Endothelial cell of umbilical vein (primary cell): ENCODE measurements at regions not wholly inside any gene's neighbourhood (a gene's known extent, or its start where the extent isn't known, plus 50 kb on each side); places are given as distances from the start of the nearest gene placed in this dataset.

Experiments
- FOS ChIP-seq: IDR thresholded peaks from 2 replicates; pipeline ENCODE4 v1.6.1; 2011; ENCODE audit warnings: mild to moderate bottlenecking, low read length, moderate library complexity, borderline replicate concordance; ENCODE audit not compliant: insufficient read depth
- JUN ChIP-seq: IDR thresholded peaks from 2 replicates; pipeline ENCODE4 v1.6.1; 2011; ENCODE audit warnings: borderline replicate concordance, low read depth; ENCODE audit not compliant: insufficient read length, insufficient read depth
- MAX ChIP-seq: IDR thresholded peaks from 2 replicates; pipeline ENCODE4 v1.6.1; 2011; ENCODE audit not compliant: insufficient read depth, insufficient read length
- MYC ChIP-seq: IDR thresholded peaks from one replicate; pipeline ENCODE4 v1.6.1; 2011; ENCODE audit warnings: mild to moderate bottlenecking, low read depth, low read length
- POLR2A ChIP-seq: IDR thresholded peaks from 2 replicates; pipeline ENCODE4 v1.6.1; 2012; ENCODE audit warnings: low read depth, mild to moderate bottlenecking, control low read depth, low read length
- POLR2AphosphoS5 ChIP-seq: IDR thresholded peaks from 2 replicates; pipeline ENCODE4 v1.6.1; 2012; ENCODE audit warnings: low read depth, mild to moderate bottlenecking, control low read depth, low read length, moderate library complexity; ENCODE audit not compliant: insufficient read depth
- TF ChIP-seq, protein P1 (sequence below), 2 donors: IDR thresholded peaks; 1 replicate in 1 of 2; 2 replicates in 1 of 2; pipeline ENCODE4 v1.5.1; 2011; ENCODE audit warnings: low read length in 2 of 2, mild to moderate bottlenecking in 2 of 2, moderate library complexity in 2 of 2, control low read depth in 1 of 2, inconsistent platforms in 1 of 2, low read depth in 1 of 2; ENCODE audit not compliant: insufficient read depth in 1 of 2; ENCODE audit errors: extremely low read depth in 1 of 2

- TF ChIP-seq POLR2A = no peak
- TF ChIP-seq, protein P1, sequence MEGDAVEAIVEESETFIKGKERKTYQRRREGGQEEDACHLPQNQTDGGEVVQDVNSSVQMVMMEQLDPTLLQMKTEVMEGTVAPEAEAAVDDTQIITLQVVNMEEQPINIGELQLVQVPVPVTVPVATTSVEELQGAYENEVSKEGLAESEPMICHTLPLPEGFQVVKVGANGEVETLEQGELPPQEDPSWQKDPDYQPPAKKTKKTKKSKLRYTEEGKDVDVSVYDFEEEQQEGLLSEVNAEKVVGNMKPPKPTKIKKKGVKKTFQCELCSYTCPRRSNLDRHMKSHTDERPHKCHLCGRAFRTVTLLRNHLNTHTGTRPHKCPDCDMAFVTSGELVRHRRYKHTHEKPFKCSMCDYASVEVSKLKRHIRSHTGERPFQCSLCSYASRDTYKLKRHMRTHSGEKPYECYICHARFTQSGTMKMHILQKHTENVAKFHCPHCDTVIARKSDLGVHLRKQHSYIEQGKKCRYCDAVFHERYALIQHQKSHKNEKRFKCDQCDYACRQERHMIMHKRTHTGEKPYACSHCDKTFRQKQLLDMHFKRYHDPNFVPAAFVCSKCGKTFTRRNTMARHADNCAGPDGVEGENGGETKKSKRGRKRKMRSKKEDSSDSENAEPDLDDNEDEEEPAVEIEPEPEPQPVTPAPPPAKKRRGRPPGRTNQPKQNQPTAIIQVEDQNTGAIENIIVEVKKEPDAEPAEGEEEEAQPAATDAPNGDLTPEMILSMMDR (IDR thresholded peaks at IDR 0.05; ENCODE audit: extremely low read depth in 1 of 2, insufficient read depth in 1 of 2, low read depth in 1 of 2, low read length in 2 of 2) = no peak
- TF ChIP-seq FOS = no peak
- TF ChIP-seq JUN = no peak
- no peak for TF ChIP-seq POLR2AphosphoS5
- TF ChIP-seq MAX = no peak
- no peak for TF ChIP-seq MYC
Measured at GRCh38 chr20:22180244-22180643, 404.1 kb downstream of the FOXA2 start.
